OCI-LY1 (cell line): ENCODE measurements at regions not wholly inside any gene's neighbourhood (a gene's known extent, or its start where the extent isn't known, plus 50 kb on each side); places are given as distances from the start of the nearest gene placed in this dataset.
A peak's percentile ranks its signal among the peaks of the same experiment; 100 is the strongest.

Experiments
- H2AFZ ChIP-seq: fragments of 200-600 bp; sonication (generic), shearing (Covaris generic); 2 replicates; pipeline ENCODE4 v1.6.0; 2014; ENCODE audit warnings: antibody characterized with exemption, mild to moderate bottlenecking, low read length
- H3F3A ChIP-seq: fragments of 200-600 bp; sonication (generic), shearing (Covaris generic); 2 replicates; pipeline ENCODE4 v1.6.0; 2014; ENCODE audit warnings: mild to moderate bottlenecking, antibody characterized with exemption, low read length, moderate library complexity; ENCODE audit not compliant: insufficient read depth
- H3K27ac ChIP-seq: fragments of 200-600 bp; sonication (generic); 2 replicates; pipeline ENCODE4 v1.5.1; 2014; ENCODE audit warnings: low read length, mixed run types, mild to moderate bottlenecking, low read depth; ENCODE audit not compliant: poor library complexity, severe bottlenecking
- H3K27me3 ChIP-seq: fragments of 200-600 bp; sonication (generic); 2 replicates; pipeline ENCODE4 v1.6.0; 2014; ENCODE audit warnings: antibody characterized with exemption, mild to moderate bottlenecking, low read length, moderate library complexity; ENCODE audit not compliant: insufficient read depth
- H3K36me3 ChIP-seq: fragments of 200-600 bp; sonication (generic); 2 replicates; pipeline ENCODE4 v1.6.1; 2014; ENCODE audit warnings: mild to moderate bottlenecking, antibody characterized with exemption, low read length, moderate library complexity, mixed read lengths; ENCODE audit not compliant: insufficient read depth
- H3K4me1 ChIP-seq: fragments of 200-600 bp; sonication (generic); 2 replicates; pipeline ENCODE4 v1.5.1; 2014; ENCODE audit warnings: mild to moderate bottlenecking, low read length, moderate library complexity; ENCODE audit not compliant: insufficient read depth, severe bottlenecking
- H3K4me2 ChIP-seq: fragments of 200-600 bp; sonication (generic), shearing (Covaris generic); 2 replicates; pipeline ENCODE4 v1.6.1; 2014; ENCODE audit warnings: low read length
- H3K4me3 ChIP-seq: fragments of 200-600 bp; sonication (generic); 2 replicates; pipeline ENCODE4 v1.5.1; 2014; ENCODE audit warnings: low read length, low read depth, mild to moderate bottlenecking, mixed read lengths; ENCODE audit not compliant: poor library complexity, severe bottlenecking
- H3K79me2 ChIP-seq: fragments of 200-600 bp; shearing (Covaris generic); 2 replicates; pipeline ENCODE4 v1.6.1; 2016; ENCODE audit warnings: mixed run types, low read length, mixed read lengths; ENCODE audit not compliant: insufficient read depth
- H3K9ac ChIP-seq: fragments of 200-600 bp; sonication (generic), shearing (Covaris generic); 2 replicates; pipeline ENCODE4 v1.6.1; 2014; ENCODE audit warnings: mild to moderate bottlenecking, low read length, mixed read lengths
- H3K9me2 ChIP-seq: fragments of 200-600 bp; sonication (generic), shearing (Covaris generic); 2 replicates; pipeline ENCODE4 v1.6.1; 2014; ENCODE audit warnings: low read depth, mild to moderate bottlenecking, low read length, mixed read lengths
- H3K9me3 ChIP-seq: fragments of 200-600 bp; shearing (Covaris generic); 2 replicates; pipeline ENCODE4 v1.6.1; 2014; ENCODE audit warnings: low read length, mixed read lengths
- H4K20me1 ChIP-seq: fragments of 200-600 bp; sonication (generic), shearing (Covaris generic); 2 replicates; pipeline ENCODE4 v1.6.0; 2016; ENCODE audit warnings: mild to moderate bottlenecking, low read length; ENCODE audit not compliant: insufficient read depth
- EZH2 ChIP-seq: fragments of 200-600 bp; sonication (generic), shearing (Covaris generic); IDR thresholded peaks from 2 replicates; pipeline ENCODE4 v1.8.0; 2017; ENCODE audit warnings: borderline replicate concordance, mixed run types, mild to moderate bottlenecking, antibody characterized with exemption, low read length, moderate library complexity, mixed read lengths
- TF ChIP-seq, protein P1 (sequence below): fragments of 200-600 bp; sonication (generic), shearing (Covaris generic); IDR thresholded peaks from 2 replicates; pipeline ENCODE4 v1.5.1; 2017; ENCODE audit warnings: mild to moderate bottlenecking, antibody characterized with exemption, low read length, moderate library complexity, mixed read lengths

DNA sequence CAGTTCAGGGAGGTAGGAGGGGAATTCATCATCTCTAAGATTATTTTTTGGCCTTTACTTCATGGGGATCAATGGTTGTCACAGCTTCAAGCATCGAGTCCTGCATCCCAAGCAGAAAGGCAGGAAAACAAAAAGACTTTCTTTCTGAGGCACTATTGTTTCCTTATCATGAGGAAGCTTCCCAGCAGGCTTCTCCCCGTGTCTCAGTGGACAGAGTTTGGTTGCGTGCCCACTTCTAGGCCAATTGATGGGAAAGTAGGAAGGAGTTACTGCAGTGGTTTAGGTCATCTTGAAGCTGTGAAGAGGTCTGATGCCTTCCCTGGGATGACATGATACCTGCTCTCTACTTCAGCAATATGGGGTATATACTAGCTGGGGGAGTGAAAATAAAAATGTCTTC lies 175.3 kb upstream of the CDH13 start:
- Histone ChIP-seq H3K9ac (no peak overlapping the region), H3K9me3 (no peaks in the 10 kb centered on the region), H3F3A (no peaks in the 10 kb centered on the region), H3K4me2 (no peak overlapping the region), H3K79me2 (no peaks in the 10 kb centered on the region), H3K27ac (no peak overlapping the region), H3K27me3 (no peaks in the 10 kb centered on the region), H4K20me1 (no peaks in the 10 kb centered on the region), H3K4me3 (no peak overlapping the region), H3K4me1 (no peaks in the 10 kb centered on the region), H2AFZ (no peak overlapping the region), H3K9me2 (no peaks in the 10 kb centered on the region), H3K36me3 (no peaks in the 10 kb centered on the region)
- TF ChIP-seq EZH2 = no peak
- TF ChIP-seq, protein P1, sequence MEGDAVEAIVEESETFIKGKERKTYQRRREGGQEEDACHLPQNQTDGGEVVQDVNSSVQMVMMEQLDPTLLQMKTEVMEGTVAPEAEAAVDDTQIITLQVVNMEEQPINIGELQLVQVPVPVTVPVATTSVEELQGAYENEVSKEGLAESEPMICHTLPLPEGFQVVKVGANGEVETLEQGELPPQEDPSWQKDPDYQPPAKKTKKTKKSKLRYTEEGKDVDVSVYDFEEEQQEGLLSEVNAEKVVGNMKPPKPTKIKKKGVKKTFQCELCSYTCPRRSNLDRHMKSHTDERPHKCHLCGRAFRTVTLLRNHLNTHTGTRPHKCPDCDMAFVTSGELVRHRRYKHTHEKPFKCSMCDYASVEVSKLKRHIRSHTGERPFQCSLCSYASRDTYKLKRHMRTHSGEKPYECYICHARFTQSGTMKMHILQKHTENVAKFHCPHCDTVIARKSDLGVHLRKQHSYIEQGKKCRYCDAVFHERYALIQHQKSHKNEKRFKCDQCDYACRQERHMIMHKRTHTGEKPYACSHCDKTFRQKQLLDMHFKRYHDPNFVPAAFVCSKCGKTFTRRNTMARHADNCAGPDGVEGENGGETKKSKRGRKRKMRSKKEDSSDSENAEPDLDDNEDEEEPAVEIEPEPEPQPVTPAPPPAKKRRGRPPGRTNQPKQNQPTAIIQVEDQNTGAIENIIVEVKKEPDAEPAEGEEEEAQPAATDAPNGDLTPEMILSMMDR = no peak

DNA sequence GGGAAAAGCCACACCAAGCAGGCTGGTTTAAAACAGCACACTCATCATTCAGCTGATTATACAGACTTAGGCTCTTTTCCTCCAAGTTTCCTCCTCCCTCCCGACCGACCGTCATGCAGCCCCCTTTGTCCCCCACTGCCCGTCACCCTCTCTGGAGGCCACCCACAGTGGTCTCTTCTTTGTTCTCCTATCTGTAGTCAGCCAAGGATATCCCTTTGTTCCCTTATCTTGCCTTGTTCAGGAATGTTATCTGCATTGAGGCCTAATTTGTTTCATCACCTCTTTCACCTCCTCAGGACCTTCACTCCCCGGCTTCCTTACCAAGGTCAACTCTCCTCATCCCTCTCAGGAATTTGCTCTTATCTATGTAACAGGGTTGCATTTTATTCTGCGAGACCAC lies 186.4 kb upstream of the CDH13 start:
- no peak overlapping the region for H3K4me2 ChIP-seq
- H3K27me3 ChIP-seq = 0 out of 2 replicates have a peak, but pooled peaks cover 2% of the 10 kb centered on the region
- no peaks in the 10 kb centered on the region for H3K9me2 ChIP-seq
- H4K20me1 ChIP-seq = no peaks in the 10 kb centered on the region
- H3K27ac ChIP-seq = no peak overlapping the region
- no peak overlapping the region for H3K9ac ChIP-seq
- H3K36me3 ChIP-seq = no peaks in the 10 kb centered on the region
- H3K9me3 ChIP-seq = no peaks in the 10 kb centered on the region
- H3K79me2 ChIP-seq = no peaks in the 10 kb centered on the region
- H3K4me3 ChIP-seq = no peak overlapping the region
- H2AFZ ChIP-seq = no peak overlapping the region
- no peaks in the 10 kb centered on the region for H3K4me1 ChIP-seq
- TF ChIP-seq, protein P1 = no peak
- no peak for TF ChIP-seq EZH2
- H3F3A ChIP-seq = no peaks in the 10 kb centered on the region

DNA sequence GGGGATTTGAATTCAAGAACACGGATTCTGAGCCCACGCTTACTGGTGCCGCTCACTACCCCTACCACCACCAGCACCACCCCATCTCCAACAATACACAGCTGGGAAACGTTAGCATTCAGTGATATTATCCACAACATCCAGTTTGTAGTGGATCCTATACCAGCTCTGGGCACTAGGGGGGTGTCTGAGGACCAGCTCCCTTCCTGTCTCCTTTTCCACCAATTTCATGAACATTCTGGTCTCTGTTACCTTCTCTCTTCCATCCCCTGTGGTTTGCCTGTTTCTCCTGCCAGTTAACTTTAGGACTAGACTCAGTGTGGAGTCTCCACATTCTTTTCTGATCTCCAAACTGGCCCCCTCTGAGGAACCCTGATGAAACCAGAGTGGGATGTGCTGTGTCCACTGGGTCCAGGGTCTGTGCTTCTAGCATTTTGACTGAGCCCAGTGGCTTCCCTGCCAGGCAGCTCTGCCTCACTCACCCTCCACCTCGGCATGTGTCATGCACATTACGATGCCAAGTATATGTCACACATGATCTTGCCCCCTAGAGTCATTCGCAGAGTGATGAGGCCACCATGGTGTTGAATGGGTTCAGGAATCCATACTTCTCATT lies 187.0 kb upstream of the CDH13 start:
- TF ChIP-seq EZH2 = no peak
- TF ChIP-seq, protein P1 = peak; percentile 44; the same call in 1 of the 2 replicates
- Histone ChIP-seq H3K36me3 (no peaks in the 10 kb centered on the region), H3K9me3 (no peaks in the 10 kb centered on the region), H3K27ac (no peak overlapping the region), H3K4me3 (no peak overlapping the region), H3F3A (no peaks in the 10 kb centered on the region), H3K9ac (no peak overlapping the region), H3K9me2 (no peaks in the 10 kb centered on the region), H3K79me2 (no peaks in the 10 kb centered on the region), H3K4me2 (no peak overlapping the region), H3K27me3 (0 out of 2 replicates have a peak, but pooled peaks cover 2% of the 10 kb centered on the region), H4K20me1 (no peaks in the 10 kb centered on the region), H3K4me1 (no peaks in the 10 kb centered on the region), H2AFZ (no peak overlapping the region)
